K562 (cell line): ENCODE measurements at regions not wholly inside any gene's neighbourhood (a gene's known extent, or its start where the extent isn't known, plus 50 kb on each side); places are given as distances from the start of the nearest gene placed in this dataset.

Source experiments
- ATAC-seq: fragments of 200-7000 bp; cut with Tn5 transposase; 3 replicates; pipeline ENCODE4 v1.9.1; 2020; ENCODE audit warnings: moderate library complexity
- BruUV-seq: library from RNA; stranded (reverse); fragments of 400-500 nt; replicated peaks from 2 replicates; lab custom pipeline; 2021; lab: Mats Ljungman, UMichigan
- CTCF ChIA-PET: fragments of 300-600 bp; formaldehyde crosslinking; extraction: SDS; loops from one replicate; lab custom pipeline; 2021; ENCODE audit warnings: low intra/inter-chr PET ratio; lab: Yijun Ruan, JAX
- POLR2A ChIA-PET: fragments of 300-600, 350-650 bp; sonication (Branson Sonifier 250); formaldehyde crosslinking; extraction: SDS; loops from one replicate; lab custom pipeline; 2021; ENCODE audit warnings: antibody characterized with exemption, inconsistent platforms; lab: Yijun Ruan, JAX
- DNase-seq, 4 experiments: peaks; one replicate each; pipeline versions ENCODE4 v3.0.0 to v3.0.0-alpha.2; 2011 to 2018; ENCODE audit warnings: low spot score in 3 of 4, mixed read lengths in 3 of 4; ENCODE audit errors: extremely low read depth in 1 of 4
- FAIRE-seq: peaks from 2 replicates; lab custom pipeline; 2011; peaks lifted over from hg19 to GRCh38; lab: Jason Lieb, UNC
- H2AFZ ChIP-seq: 2 replicates; pipeline ENCODE4 v1.6.0; 2011; ENCODE audit warnings: low read depth, low read length, control low read depth, inconsistent platforms
- H3K27ac ChIP-seq: fragments of 200-600 bp; 3 replicates; pipeline ENCODE4 v1.8.0; 2011; ENCODE audit warnings: low read depth, mild to moderate bottlenecking, control low read depth, inconsistent platforms, low read length, moderate library complexity, mixed read lengths; ENCODE audit errors: extremely low read depth
- H3K27me3 ChIP-seq, 2 experiments: fragments of 300-600 bp in 1 of 2; 2 replicates in 1 of 2; 3 replicates in 1 of 2; pipeline versions ENCODE4 v1.6.0 to v1.8.0; 2011; ENCODE audit warnings: inconsistent platforms in 2 of 2, low read length in 2 of 2, mild to moderate bottlenecking in 1 of 2, mixed read lengths in 1 of 2, moderate library complexity in 1 of 2; ENCODE audit not compliant: control insufficient read depth in 2 of 2, insufficient read depth in 2 of 2
- H3K36me3 ChIP-seq: fragments of 300-600 bp; 3 replicates; pipeline ENCODE4 v1.8.0; 2011; ENCODE audit warnings: mild to moderate bottlenecking, low read length, inconsistent platforms; ENCODE audit not compliant: control insufficient read depth, insufficient read depth
- H3K4me1 ChIP-seq, 2 experiments: fragments of 200-600 bp in 1 of 2; replicated peaks in 1 of 2; 2 replicates in 1 of 2; 3 replicates in 1 of 2; pipeline versions ENCODE4 v1.5.1 to v1.8.0; 2011; ENCODE audit warnings: inconsistent platforms in 2 of 2, low read length in 2 of 2, mild to moderate bottlenecking in 1 of 2, mixed read lengths in 1 of 2, moderate library complexity in 1 of 2; ENCODE audit not compliant: control insufficient read depth in 2 of 2, insufficient read depth in 2 of 2
- H3K4me2 ChIP-seq: 2 replicates; pipeline ENCODE4 v1.6.1; 2011; ENCODE audit warnings: low read length, control low read depth, inconsistent platforms, mixed read lengths; ENCODE audit not compliant: insufficient read depth
- H3K4me3 ChIP-seq: fragments of 200-600 bp; sonication (generic), shearing (Covaris generic); 2 replicates; pipeline ENCODE4 v1.5.1; 2016; ENCODE audit warnings: control low read depth, inconsistent platforms
- H3K79me2 ChIP-seq: fragments of 200-600 bp; 3 replicates; pipeline ENCODE4 v1.8.0; 2011; ENCODE audit warnings: low read length, inconsistent platforms; ENCODE audit not compliant: control insufficient read depth, insufficient read depth
- H3K9ac ChIP-seq, 2 experiments: 2 replicates each; pipeline versions ENCODE4 v1.6.0 to v1.6.1; 2011; ENCODE audit warnings: low read depth in 2 of 2, low read length in 2 of 2, control low read depth in 1 of 2, inconsistent platforms in 1 of 2, mild to moderate bottlenecking in 1 of 2, mixed read lengths in 1 of 2; ENCODE audit not compliant: insufficient read depth in 1 of 2
- H3K9me1 ChIP-seq: one replicate; pipeline ENCODE4 v1.6.0; 2011; ENCODE audit warnings: inconsistent platforms, mild to moderate bottlenecking, low read length, moderate library complexity; ENCODE audit not compliant: control insufficient read depth, insufficient read depth
- H3K9me3 ChIP-seq: replicated peaks from 2 replicates; pipeline ENCODE4 v1.5.1; 2011; ENCODE audit warnings: low read depth, low read length, inconsistent platforms; ENCODE audit not compliant: control insufficient read depth, insufficient read depth
- H4K20me1 ChIP-seq: replicated peaks from 2 replicates; pipeline ENCODE4 v1.6.1; 2011; ENCODE audit warnings: low read length, inconsistent platforms, mixed read lengths; ENCODE audit not compliant: control insufficient read depth, insufficient read depth
- ATF7 ChIP-seq: fragments of 450-650 bp; IDR thresholded peaks from 2 replicates; pipeline ENCODE4 v1.7.1; 2014; ENCODE audit warnings: mild to moderate bottlenecking, moderate library complexity
- C11orf30 ChIP-seq: fragments of 450-650 bp; IDR thresholded peaks from 2 replicates; pipeline ENCODE4 v1.6.1; 2016; ENCODE audit warnings: low read depth, mild to moderate bottlenecking
- CC2D1A ChIP-seq: fragments of 450-650 bp; IDR thresholded peaks from 2 replicates; pipeline ENCODE4 v1.6.1; 2017; ENCODE audit warnings: mild to moderate bottlenecking
- DNMT1 ChIP-seq: fragments of 450-650 bp; IDR thresholded peaks from 2 replicates; pipeline ENCODE4 v1.6.1; 2016; ENCODE audit warnings: antibody characterized with exemption, mild to moderate bottlenecking
- FOSL1 ChIP-seq: fragments of 200-800 bp; sonication (Bioruptor generic); conservative IDR thresholded peaks from 2 replicates; pipeline ENCODE4 v1.6.1; 2016; ENCODE audit warnings: missing genetic modification characterization, missing compliant biosample characterization
- FOXA1 ChIP-seq: fragments of 450-650 bp; IDR thresholded peaks from 2 replicates; pipeline ENCODE4 v1.6.1; 2016; ENCODE audit warnings: mild to moderate bottlenecking, borderline replicate concordance
- GABPB2 ChIP-seq: fragments of 250-450 bp; sonication (Bioruptor Pico); conservative IDR thresholded peaks from 2 replicates; pipeline ENCODE4 v1.5.1; 2021; ENCODE audit warnings: mild to moderate bottlenecking
- GATA2 ChIP-seq: sonication (generic); formaldehyde crosslinking; IDR thresholded peaks from 2 replicates; pipeline ENCODE4 v1.4.0; 2020; ENCODE audit warnings: mild to moderate bottlenecking, missing genetic modification reagents
- MAFK ChIP-seq: IDR thresholded peaks from 2 replicates; pipeline ENCODE4 v1.6.1; 2011; ENCODE audit warnings: low read length, improper control_type of control experiment
- PHB ChIP-seq: fragments of 250-450 bp; sonication (Bioruptor Pico); IDR thresholded peaks from 2 replicates; pipeline ENCODE4 v1.5.0; 2021
- SNIP1 ChIP-seq: fragments of 450-650 bp; IDR thresholded peaks from 2 replicates; pipeline ENCODE4 v1.7.1; 2017; ENCODE audit warnings: low read depth, mild to moderate bottlenecking
- SP2 ChIP-seq: IDR thresholded peaks from 2 replicates; pipeline ENCODE4 v1.6.1; 2011; ENCODE audit warnings: mild to moderate bottlenecking, low read depth, low read length, moderate library complexity; ENCODE audit not compliant: poor library complexity, severe bottlenecking; ENCODE audit errors: extremely low read depth
- U2AF2 ChIP-seq: fragments of 200-400 bp; formaldehyde crosslinking; optimal IDR thresholded peaks from 2 replicates; pipeline ENCODE3; 2017; ENCODE audit warnings: low read depth, mild to moderate bottlenecking, low read length
- ZNF507 ChIP-seq: conservative IDR thresholded peaks from 2 replicates; pipeline ENCODE4 v1.6.1; 2017; ENCODE audit warnings: missing genetic modification characterization, missing compliant biosample characterization
- ZNF511 ChIP-seq: sonication (generic); formaldehyde crosslinking; IDR thresholded peaks from 2 replicates; pipeline ENCODE4 v1.8.0; 2022; ENCODE audit warnings: mild to moderate bottlenecking, missing genetic modification reagents
- ZNF75A ChIP-seq: fragments of 450-650 bp; formaldehyde crosslinking; IDR thresholded peaks from 2 replicates; pipeline ENCODE4 v1.4.0; 2020; ENCODE audit warnings: mild to moderate bottlenecking
- ZNF780A ChIP-seq: fragments of 250-450 bp; sonication (Bioruptor Pico); IDR thresholded peaks from 2 replicates; pipeline ENCODE4 v1.5.0; 2021; ENCODE audit warnings: mild to moderate bottlenecking
- WGBS: fragments of 100-300 bp; shearing (Covaris generic); methylation state at CpG from one replicate; pipeline ENCODE4 v1.1.6; 2016; ENCODE audit warnings: low coverage, mixed read lengths; ENCODE audit not compliant: insufficient coverage; ENCODE audit errors: missing lambda C conversion rate; 5-methylcytosine and 5-hydroxymethylcytosine counted together
- in situ Hi-C: fragments of 300-500 bp; cut with MboI; formaldehyde crosslinking; loops from 4 replicates; pipeline ENCODE4 v1.15.0; 2018; ENCODE audit warnings: inconsistent platforms, mixed read lengths
- intact Hi-C: fragments of 100-400 bp; cut with micrococcal nuclease; formaldehyde crosslinking; loops from 2 replicates; pipeline ENCODE4 v1.14.2; 2022
- TF ChIP-seq, protein P1 (sequence below): fragments of 250-450 bp; sonication (Bioruptor Pico); IDR thresholded peaks from 2 replicates; pipeline ENCODE4 v1.8.0; 2022; ENCODE audit warnings: inconsistent platforms

- intact Hi-C loops: no loop called here
Observed at GRCh38 chr2:145906354-145906753, 1386.4 kb upstream of the ZEB2 start.

DNA sequence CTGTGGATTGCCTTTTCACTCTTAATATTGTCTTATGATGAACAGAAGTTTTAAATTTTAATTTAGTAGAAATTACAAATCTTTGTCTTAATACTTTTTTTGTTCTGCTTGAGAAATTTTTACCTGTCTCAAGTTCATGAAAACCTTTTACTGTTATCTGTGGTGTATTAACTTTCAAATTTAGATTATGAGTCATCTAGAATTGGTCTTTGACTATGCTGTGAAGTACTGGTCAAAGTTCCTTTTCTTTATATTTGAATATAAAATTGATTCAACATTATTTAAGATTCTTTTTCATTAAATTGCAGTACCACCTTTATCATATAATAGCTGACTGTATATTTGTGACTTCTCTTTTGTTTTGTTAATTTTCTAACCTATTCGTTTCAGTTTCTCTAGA lies 1385.5 kb upstream of the ZEB2 start:
- 9% methylated on average over 1 of the region's 1 CpG for WGBS
- FAIRE-seq: no peak
- intact Hi-C loops: no loop called here
- in situ Hi-C loops: no loop called here
- BruUV-seq: no TSS peak
- Histone ChIP-seq H3K4me1 (no peaks in the 10 kb centered on the region; a peak in 1 of 5 replicates), H3K4me2 (no peak overlapping the region), H3K27me3 (no peaks in the 10 kb centered on the region), H3K9me1 (no peaks in the 10 kb centered on the region), H3K9me3 (no peaks in the 10 kb centered on the region), H3K27ac (no peak overlapping the region), H3K36me3 (no peaks in the 10 kb centered on the region), H3K79me2 (no peaks in the 10 kb centered on the region), H2AFZ (no peak overlapping the region), H3K4me3 (no peak overlapping the region), H4K20me1 (no peaks in the 10 kb centered on the region), H3K9ac (no peak overlapping the region)
- ChIA-PET CTCF (no interaction called here), POLR2A (no interaction called here)
- no peak for ATAC-seq
- DNase-seq: no peak
- TF ChIP-seq ZNF75A (CRISPR knock-in tag) (no peak), C11orf30 (no peak), U2AF2 (no peak), DNMT1 (no peak), ZNF780A (no peak), FOXA1 (no peak), CC2D1A (no peak), SNIP1 (no peak), PHB (CRISPR knock-in tag) (no peak), ZNF511 (no peak), SP2 (no peak), GABPB2 (CRISPR knock-in tag) (no peak), ZNF507 (tag) (no peak), ATF7 (no peak)
- TF ChIP-seq, protein P1, sequence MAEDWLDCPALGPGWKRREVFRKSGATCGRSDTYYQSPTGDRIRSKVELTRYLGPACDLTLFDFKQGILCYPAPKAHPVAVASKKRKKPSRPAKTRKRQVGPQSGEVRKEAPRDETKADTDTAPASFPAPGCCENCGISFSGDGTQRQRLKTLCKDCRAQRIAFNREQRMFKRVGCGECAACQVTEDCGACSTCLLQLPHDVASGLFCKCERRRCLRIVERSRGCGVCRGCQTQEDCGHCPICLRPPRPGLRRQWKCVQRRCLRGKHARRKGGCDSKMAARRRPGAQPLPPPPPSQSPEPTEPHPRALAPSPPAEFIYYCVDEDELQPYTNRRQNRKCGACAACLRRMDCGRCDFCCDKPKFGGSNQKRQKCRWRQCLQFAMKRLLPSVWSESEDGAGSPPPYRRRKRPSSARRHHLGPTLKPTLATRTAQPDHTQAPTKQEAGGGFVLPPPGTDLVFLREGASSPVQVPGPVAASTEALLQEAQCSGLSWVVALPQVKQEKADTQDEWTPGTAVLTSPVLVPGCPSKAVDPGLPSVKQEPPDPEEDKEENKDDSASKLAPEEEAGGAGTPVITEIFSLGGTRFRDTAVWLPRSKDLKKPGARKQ: no peak

More at GRCh38 chr2:145906354-145906753, 1386.4 kb upstream of the ZEB2 start:
- Histone ChIP-seq H3K4me1 (no peaks in the 10 kb centered on the region; a peak in 1 of 5 replicates), H3K27me3 (no peaks in the 10 kb centered on the region), H3K4me3 (no peak overlapping the region), H3K4me2 (no peak overlapping the region), H3K36me3 (no peaks in the 10 kb centered on the region), H3K9me1 (no peaks in the 10 kb centered on the region), H3K27ac (no peak overlapping the region), H3K79me2 (no peaks in the 10 kb centered on the region), H3K9me3 (no peaks in the 10 kb centered on the region), H4K20me1 (no peaks in the 10 kb centered on the region), H3K9ac (no peak overlapping the region), H2AFZ (peak overlapping the region; percentile 6; the same call in 1 of the 2 replicates)
- no peak for TF ChIP-seq GATA2 (CRISPR knock-in tag)
- TF ChIP-seq FOSL1 (tag): peak; percentile 37; the same call in 1 of the 2 replicates
- no peak for TF ChIP-seq MAFK
- 10% methylated on average over 1 of the region's 1 CpG for WGBS
- in situ Hi-C loops: no loop called here
- BruUV-seq: no TSS peak
- peak in 1 of 4 experiments; percentile 21 for DNase-seq
- peak; percentile 51 for FAIRE-seq
- ChIA-PET CTCF (no interaction called here), POLR2A (no interaction called here)
- ATAC-seq: no peak
